H7 (cell line): ENCODE measurements at regions not wholly inside any gene's neighbourhood (a gene's known extent, or its start where the extent isn't known, plus 50 kb on each side); places are given as distances from the start of the nearest gene placed in this dataset.

ENCODE experiments used
- DNase-seq: peaks from one replicate; pipeline ENCODE4 v3.0.0; 2012
- H3K27me3 ChIP-seq: 2 replicates; pipeline ENCODE4 v1.6.0; 2011; ENCODE audit warnings: mild to moderate bottlenecking, low read length; ENCODE audit not compliant: control insufficient read depth, insufficient read depth
- H3K36me3 ChIP-seq: replicated peaks from 2 replicates; pipeline ENCODE4 v1.5.1; 2011; ENCODE audit warnings: low read length; ENCODE audit not compliant: control insufficient read depth, insufficient read depth
- H3K4me3 ChIP-seq: 2 replicates; pipeline ENCODE4 v1.5.1; 2011; ENCODE audit warnings: low read depth, mild to moderate bottlenecking, control low read depth, low read length, moderate library complexity; ENCODE audit not compliant: insufficient read depth

- H3K36me3 ChIP-seq, result no peaks in the 10 kb centered on the region
- no peak for DNase-seq
Observed at GRCh38 chr9:14529054-14529453, 164.2 kb downstream of the ZDHHC21 start.

DNA sequence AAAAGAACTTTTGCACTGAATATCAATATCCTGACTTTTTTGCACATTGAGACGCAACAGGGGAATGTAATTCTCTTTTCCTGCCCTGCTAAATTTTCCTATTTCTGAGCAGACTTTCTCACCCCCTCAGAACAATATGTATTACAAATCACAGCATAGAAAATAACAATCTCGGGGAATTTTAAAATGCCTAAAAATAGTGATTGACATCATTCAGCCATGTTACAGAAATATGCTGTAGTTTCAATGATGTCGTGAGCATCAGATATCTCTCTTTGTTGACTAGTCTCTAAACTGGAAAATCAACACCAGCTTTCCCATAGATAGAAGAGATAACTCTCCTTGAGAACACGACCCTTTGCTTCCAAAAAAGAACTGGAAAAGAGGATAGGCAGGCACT lies 166.7 kb downstream of the ZDHHC21 start:
- no peak for DNase-seq
- H3K27me3 ChIP-seq, result no peaks in the 10 kb centered on the region
- H3K4me3 ChIP-seq, result no peak overlapping the region
- H3K36me3 ChIP-seq, result no peaks in the 10 kb centered on the region

More at GRCh38 chr9:14529054-14529453, 164.2 kb downstream of the ZDHHC21 start:
- Histone ChIP-seq H3K4me3 (no peak overlapping the region), H3K27me3 (no peaks in the 10 kb centered on the region)

- H3K27me3 ChIP-seq, result no peaks in the 10 kb centered on the region
- no peaks in the 10 kb centered on the region for H3K36me3 ChIP-seq
- DNase-seq, result no peak
- H3K4me3 ChIP-seq, result no peak overlapping the region
Observed at GRCh38 chr9:14525856-14526255, 167.4 kb downstream of the ZDHHC21 start.

GRCh38 chr9:14524873-14525515 lies 168.2 kb downstream of the ZDHHC21 start:
- Histone ChIP-seq H3K4me3 (no peak overlapping the region), H3K27me3 (no peaks in the 10 kb centered on the region), H3K36me3 (no peaks in the 10 kb centered on the region)
- no peak for DNase-seq

DNA sequence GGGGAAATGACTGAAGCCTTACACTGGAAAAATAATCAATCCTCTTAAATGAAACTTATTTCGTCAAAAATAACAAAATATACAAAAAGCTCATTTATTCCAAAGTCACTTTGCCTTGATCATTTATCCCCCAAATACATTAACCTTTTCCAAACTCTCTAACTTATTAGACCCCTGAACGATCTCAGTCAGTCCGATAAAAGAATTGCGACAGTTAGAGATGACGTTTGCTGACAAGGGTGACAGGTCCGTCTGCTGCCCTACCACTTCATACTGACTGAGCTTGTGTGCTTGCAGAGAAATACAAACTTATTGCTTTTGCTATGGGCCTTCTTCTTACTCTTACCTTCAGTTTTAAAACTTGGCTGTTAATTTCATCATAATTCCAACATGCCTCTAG lies 169.7 kb downstream of the ZDHHC21 start:
- H3K4me3 ChIP-seq, result no peak overlapping the region
- no peaks in the 10 kb centered on the region for H3K36me3 ChIP-seq
- DNase-seq, result no peak
- no peaks in the 10 kb centered on the region for H3K27me3 ChIP-seq

DNA sequence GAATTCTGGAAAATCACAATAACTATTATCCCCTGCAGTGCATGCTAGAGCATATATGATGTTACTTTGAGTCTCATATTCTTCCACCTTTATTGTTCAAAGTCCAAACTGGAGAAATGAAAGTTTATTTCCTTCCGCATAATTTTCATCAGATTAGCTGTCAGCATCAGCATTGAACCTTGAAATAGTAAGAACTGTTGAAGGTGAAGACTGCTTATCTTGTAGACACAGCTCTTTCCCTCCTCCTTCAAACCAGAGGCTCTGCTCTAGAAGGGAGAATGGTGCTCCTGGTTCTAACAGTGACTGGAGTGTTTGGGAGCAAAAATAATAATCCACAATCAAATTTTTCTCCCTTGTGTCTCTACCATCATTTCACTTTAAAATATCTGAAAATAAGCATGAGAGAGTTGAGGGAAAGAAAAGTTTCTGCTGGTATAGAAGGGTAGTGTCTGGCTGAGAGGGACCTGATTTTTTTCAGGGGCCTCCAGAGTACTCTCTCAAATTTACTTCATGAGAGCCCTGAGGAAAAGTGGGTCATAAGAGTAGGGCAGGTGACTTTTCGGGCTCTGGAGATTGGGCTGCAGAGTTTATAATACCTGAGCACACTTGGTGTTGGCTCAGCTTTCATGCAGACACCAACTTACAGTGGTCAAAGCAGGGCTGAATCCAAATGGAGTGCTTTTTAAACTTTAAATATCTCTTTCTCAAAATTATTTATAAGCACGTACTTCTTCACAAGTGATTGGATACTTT lies 170.4 kb downstream of the ZDHHC21 start:
- Histone ChIP-seq H3K27me3 (no peaks in the 10 kb centered on the region), H3K4me3 (no peak overlapping the region), H3K36me3 (no peaks in the 10 kb centered on the region)
- no peak for DNase-seq

DNA sequence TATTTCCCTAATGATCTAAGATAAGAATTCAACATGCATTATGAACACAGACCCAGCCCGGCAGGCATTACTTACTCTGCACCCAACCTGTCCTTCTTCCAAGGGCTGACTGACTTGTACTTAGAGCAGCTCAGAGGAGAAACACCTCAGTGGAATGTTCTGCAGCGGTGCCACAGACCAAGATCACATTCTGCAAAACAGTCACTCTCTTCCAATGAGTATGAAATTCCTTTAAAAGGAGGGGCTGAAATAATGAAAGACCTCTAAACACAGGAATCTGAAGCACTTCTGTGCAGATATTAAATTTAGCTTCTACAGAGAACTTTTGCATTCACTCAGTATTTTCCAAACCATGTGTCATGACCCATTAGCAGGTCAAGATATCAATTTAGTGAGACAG lies 172.9 kb downstream of the ZDHHC21 start:
- H3K27me3 ChIP-seq, result no peaks in the 10 kb centered on the region
- DNase-seq, result no peak
- H3K36me3 ChIP-seq, result no peaks in the 10 kb centered on the region
- no peak overlapping the region for H3K4me3 ChIP-seq

- DNase-seq, result no peak
- Histone ChIP-seq H3K36me3 (no peaks in the 10 kb centered on the region), H3K27me3 (no peaks in the 10 kb centered on the region), H3K4me3 (no peak overlapping the region)
Observed at GRCh38 chr9:14517154-14517906, 175.9 kb downstream of the ZDHHC21 start.

DNA sequence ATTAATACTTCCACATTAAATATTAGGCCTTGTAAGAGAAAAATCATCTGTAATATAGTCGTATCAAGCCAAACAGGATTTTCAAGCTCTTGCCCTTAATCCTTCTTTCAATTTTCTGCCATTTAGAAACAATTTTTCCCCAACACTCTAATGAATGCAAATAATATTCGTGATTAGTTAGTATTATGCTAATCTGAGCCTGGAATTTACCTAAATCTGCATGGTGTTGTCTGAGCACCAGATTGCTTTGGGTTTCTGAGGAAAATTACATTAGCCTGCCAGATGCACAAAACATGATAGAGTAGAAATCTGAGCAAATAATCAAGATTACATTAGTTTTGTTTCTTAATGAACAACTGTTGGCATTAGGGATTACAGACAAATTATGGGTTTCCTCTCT lies 176.6 kb downstream of the ZDHHC21 start:
- Histone ChIP-seq H3K4me3 (no peak overlapping the region), H3K27me3 (no peaks in the 10 kb centered on the region), H3K36me3 (no peaks in the 10 kb centered on the region)
- DNase-seq, result no peak

DNA sequence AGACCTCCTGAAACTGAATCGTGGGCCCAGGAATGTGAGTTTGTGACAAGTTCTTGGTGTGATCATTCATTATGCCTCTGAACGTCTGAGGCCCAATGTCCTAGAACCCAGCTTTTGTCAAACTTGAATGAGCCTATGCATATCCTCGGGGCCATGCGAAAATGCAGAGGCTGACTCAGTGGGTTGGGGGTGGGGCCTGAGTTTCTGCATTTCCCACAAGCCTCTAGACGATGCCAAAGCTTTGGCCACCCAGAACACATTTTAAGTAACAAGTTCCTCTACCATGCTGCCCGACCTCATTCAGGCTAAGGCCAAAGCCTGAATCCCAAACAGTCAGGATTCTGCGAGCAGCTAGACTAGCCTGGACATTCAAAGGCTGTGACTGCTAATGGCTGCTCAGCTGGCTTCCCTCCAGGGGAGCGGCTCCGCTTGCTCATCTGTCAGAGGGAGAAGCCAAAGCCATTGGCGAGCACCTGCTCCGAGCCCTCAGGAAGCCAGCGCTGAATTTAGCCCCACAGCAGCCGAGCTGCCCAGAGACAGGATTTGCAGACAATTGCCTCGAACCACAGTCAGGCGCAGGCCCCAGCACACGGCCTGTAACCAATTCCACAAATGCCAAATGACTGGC lies 177.5 kb downstream of the ZDHHC21 start:
- no peaks in the 10 kb centered on the region for H3K27me3 ChIP-seq
- no peaks in the 10 kb centered on the region for H3K36me3 ChIP-seq
- no peak overlapping the region for H3K4me3 ChIP-seq
- DNase-seq, result peak; percentile 22

DNA sequence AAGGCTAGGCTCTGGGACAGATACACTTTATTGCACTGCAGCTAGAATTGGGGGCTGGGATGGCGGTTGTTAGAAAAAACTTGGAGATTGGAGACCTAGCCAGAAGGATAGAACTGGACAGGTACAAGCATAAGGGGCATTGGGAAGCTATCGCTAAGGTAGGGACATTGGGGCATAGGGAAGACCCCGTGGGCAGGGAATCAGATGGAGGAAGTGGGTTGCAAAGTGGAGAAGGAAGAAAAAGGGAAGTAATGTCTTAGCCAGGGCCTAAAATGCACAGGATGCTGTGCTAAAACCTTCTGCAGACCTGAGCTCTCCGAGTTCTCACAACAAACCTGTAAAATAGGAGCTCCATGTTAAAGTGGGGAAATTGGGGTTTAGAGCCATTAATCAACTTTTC lies 178.2 kb downstream of the ZDHHC21 start:
- no peaks in the 10 kb centered on the region for H3K27me3 ChIP-seq
- H3K36me3 ChIP-seq, result no peaks in the 10 kb centered on the region
- no peak overlapping the region for H3K4me3 ChIP-seq
- DNase-seq, result no peak

- Histone ChIP-seq H3K4me3 (no peak overlapping the region), H3K27me3 (no peaks in the 10 kb centered on the region), H3K36me3 (no peaks in the 10 kb centered on the region)
- DNase-seq, result no peak
Observed at GRCh38 chr9:14512942-14513341, 180.3 kb downstream of the ZDHHC21 start.

GRCh38 chr9:14511452-14511851 lies 181.8 kb downstream of the ZDHHC21 start:
- no peak for DNase-seq
- no peak overlapping the region for H3K4me3 ChIP-seq
- no peaks in the 10 kb centered on the region for H3K27me3 ChIP-seq
- H3K36me3 ChIP-seq, result no peaks in the 10 kb centered on the region

GRCh38 chr9:14508884-14509283 lies 184.3 kb downstream of the ZDHHC21 start:
- DNase-seq, result no peak
- Histone ChIP-seq H3K27me3 (no peaks in the 10 kb centered on the region), H3K4me3 (no peak overlapping the region), H3K36me3 (no peaks in the 10 kb centered on the region)

DNA sequence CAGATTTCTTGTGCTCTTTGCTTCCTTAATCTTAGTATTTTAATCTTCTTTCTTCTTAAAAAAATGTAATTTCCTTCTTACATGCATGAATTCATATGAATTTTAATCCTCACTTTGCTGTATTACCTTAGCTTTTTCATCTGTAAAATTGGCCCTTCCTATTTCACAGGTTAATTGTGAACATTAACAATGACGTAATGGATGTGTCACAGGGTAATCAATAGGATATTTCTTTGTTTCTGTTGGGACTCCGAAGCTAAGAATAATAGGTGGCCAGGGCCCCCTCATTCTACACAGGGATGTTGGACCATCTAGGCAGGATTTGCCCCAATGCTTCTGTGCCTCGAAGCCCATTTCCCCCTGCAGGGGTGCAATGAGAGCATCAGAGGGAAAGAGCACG lies 187.4 kb upstream of the NFIB start:
- H3K4me3 ChIP-seq, result no peak overlapping the region
- H3K36me3 ChIP-seq, result no peaks in the 10 kb centered on the region
- no peak for DNase-seq
- no peaks in the 10 kb centered on the region for H3K27me3 ChIP-seq
